OCI-LY3 (cell line): ENCODE measurements at regions not wholly inside any gene's neighbourhood (a gene's known extent, or its start where the extent isn't known, plus 50 kb on each side); places are given as distances from the start of the nearest gene placed in this dataset.

ENCODE experiments used
- H2AFZ ChIP-seq: fragments of 200-600, 300-600 bp; shearing (Covaris generic); 2 replicates; pipeline ENCODE4 v1.6.0; 2014; ENCODE audit warnings: antibody characterized with exemption, low read depth, low read length
- H3K27ac ChIP-seq: fragments of 200-600, 300-600 bp; sonication (generic); 2 replicates; pipeline ENCODE4 v1.5.1; 2014; ENCODE audit warnings: mild to moderate bottlenecking, low read length, moderate library complexity, mixed read lengths
- H3K27me3 ChIP-seq: fragments of 200-600, 300-600 bp; sonication (generic); 2 replicates; pipeline ENCODE4 v1.6.1; 2014; ENCODE audit warnings: low read depth, low read length, mixed read lengths
- H3K36me3 ChIP-seq: fragments of 200-600, 300-600 bp; sonication (generic); replicated peaks from 2 replicates; pipeline ENCODE3; 2014; ENCODE audit warnings: low read depth, low read length, mixed read lengths
- H3K4me1 ChIP-seq: fragments of 300-600, 200-600 bp; sonication (generic); 2 replicates; pipeline ENCODE4 v1.6.1; 2014; ENCODE audit warnings: low read length, mixed read lengths
- H3K4me2 ChIP-seq: fragments of 200-600, 300-600 bp; sonication (generic); 2 replicates; pipeline ENCODE4 v1.6.1; 2014; ENCODE audit warnings: low read length, mixed read lengths
- H3K4me3 ChIP-seq: fragments of 300-600, 200-600 bp; sonication (generic); 2 replicates; pipeline ENCODE4 v1.5.1; 2014; ENCODE audit warnings: antibody characterized with exemption, mild to moderate bottlenecking, low read length, moderate library complexity
- H3K79me2 ChIP-seq: fragments of 300-600, 200-600 bp; shearing (Covaris generic); 2 replicates; pipeline ENCODE4 v1.6.1; 2014; ENCODE audit warnings: mild to moderate bottlenecking, low read length, mixed read lengths
- H3K9ac ChIP-seq: fragments of 300-600, 200-600 bp; shearing (Covaris generic); 2 replicates; pipeline ENCODE4 v1.6.0; 2014; ENCODE audit warnings: mild to moderate bottlenecking, low read length, moderate library complexity
- H3K9me3 ChIP-seq: fragments of 200-600, 300-600 bp; shearing (Covaris generic); 2 replicates; pipeline ENCODE4 v1.6.1; 2014; ENCODE audit warnings: low read length, mixed read lengths; ENCODE audit not compliant: insufficient read depth
- H4K20me1 ChIP-seq: fragments of 200-600, 300-600 bp; sonication (generic); 2 replicates; pipeline ENCODE4 v1.6.1; 2016; ENCODE audit warnings: low read length, mixed read lengths; ENCODE audit not compliant: insufficient read depth
- CTCF ChIP-seq: fragments of 200-600, 300-600 bp; sonication (generic); IDR thresholded peaks from 2 replicates; pipeline ENCODE4 v1.5.1; 2014; ENCODE audit warnings: antibody characterized with exemption, low read length, low read depth
- EZH2phosphoT487 ChIP-seq: fragments of 200-600 bp; shearing (Covaris generic); IDR thresholded peaks from 2 replicates; pipeline ENCODE4 v1.6.1; 2018; ENCODE audit warnings: antibody characterized with exemption, mixed run types, low read depth

GRCh38 chr19:13693889-13694288 is 70.4 kb upstream of the MRI1 start:
- Histone ChIP-seq H3K4me1 (no peaks in the 10 kb centered on the region), H3K27ac (no peak overlapping the region), H4K20me1 (no peaks in the 10 kb centered on the region), H2AFZ (no peak overlapping the region), H3K9me3 (no peaks in the 10 kb centered on the region), H3K4me3 (no peak overlapping the region), H3K79me2 (no peaks in the 10 kb centered on the region), H3K36me3 (no peaks in the 10 kb centered on the region), H3K9ac (no peak overlapping the region), H3K4me2 (no peak overlapping the region), H3K27me3 (peaks cover 32% of the 10 kb centered on the region)
- TF ChIP-seq CTCF: no peak
- no peak for TF ChIP-seq EZH2phosphoT487

GRCh38 chr19:13691569-13692435 is 72.5 kb upstream of the MRI1 start:
- peaks cover 30% of the 10 kb centered on the region for H3K27me3 ChIP-seq
- H3K36me3 ChIP-seq: no peaks in the 10 kb centered on the region
- no peaks in the 10 kb centered on the region for H3K79me2 ChIP-seq
- no peaks in the 10 kb centered on the region for H3K9me3 ChIP-seq
- H3K27ac ChIP-seq: no peak overlapping the region
- no peak overlapping the region; the same call in 1 of the 2 replicates for H2AFZ ChIP-seq
- no peak overlapping the region for H3K9ac ChIP-seq
- H3K4me3 ChIP-seq: no peak overlapping the region
- no peaks in the 10 kb centered on the region for H3K4me1 ChIP-seq
- no peaks in the 10 kb centered on the region for H4K20me1 ChIP-seq
- TF ChIP-seq EZH2phosphoT487 (no peak), CTCF (no peak)
- H3K4me2 ChIP-seq: no peak overlapping the region

GRCh38 chr19:13689085-13689484 is 75.2 kb upstream of the MRI1 start:
- Histone ChIP-seq H3K4me3 (no peak overlapping the region), H4K20me1 (no peaks in the 10 kb centered on the region), H3K9me3 (no peaks in the 10 kb centered on the region), H3K36me3 (no peaks in the 10 kb centered on the region), H3K27ac (no peak overlapping the region), H3K27me3 (peaks cover 28% of the 10 kb centered on the region), H2AFZ (no peak overlapping the region), H3K9ac (no peak overlapping the region), H3K4me1 (no peaks in the 10 kb centered on the region), H3K79me2 (no peaks in the 10 kb centered on the region), H3K4me2 (no peak overlapping the region)
- no peak for TF ChIP-seq EZH2phosphoT487
- no peak for TF ChIP-seq CTCF

- Histone ChIP-seq H3K9ac (no peak overlapping the region), H2AFZ (no peak overlapping the region), H3K27me3 (0 out of 2 replicates have a peak, but pooled peaks cover 7% of the 10 kb centered on the region), H4K20me1 (no peaks in the 10 kb centered on the region), H3K27ac (no peak overlapping the region), H3K36me3 (no peaks in the 10 kb centered on the region), H3K4me2 (no peak overlapping the region), H3K9me3 (peaks cover 20% of the 10 kb centered on the region), H3K4me1 (no peaks in the 10 kb centered on the region), H3K79me2 (no peaks in the 10 kb centered on the region), H3K4me3 (no peak overlapping the region)
- no peak for TF ChIP-seq CTCF
- TF ChIP-seq EZH2phosphoT487: no peak
These were observed 80.3 kb upstream of the MRI1 start for GRCh38 chr19:13684021-13684420.
